ENCODE measurements at regions not wholly inside any gene's neighbourhood (a gene's known extent, or its start where the extent isn't known, plus 50 kb on each side); places are given as distances from the start of the nearest gene placed in this dataset.
"Not testable (repeated sequence)": the region's sequence is repeated elsewhere in the genome, so short reads cannot be mapped to it uniquely, and the experiment has no call there.

DNA sequence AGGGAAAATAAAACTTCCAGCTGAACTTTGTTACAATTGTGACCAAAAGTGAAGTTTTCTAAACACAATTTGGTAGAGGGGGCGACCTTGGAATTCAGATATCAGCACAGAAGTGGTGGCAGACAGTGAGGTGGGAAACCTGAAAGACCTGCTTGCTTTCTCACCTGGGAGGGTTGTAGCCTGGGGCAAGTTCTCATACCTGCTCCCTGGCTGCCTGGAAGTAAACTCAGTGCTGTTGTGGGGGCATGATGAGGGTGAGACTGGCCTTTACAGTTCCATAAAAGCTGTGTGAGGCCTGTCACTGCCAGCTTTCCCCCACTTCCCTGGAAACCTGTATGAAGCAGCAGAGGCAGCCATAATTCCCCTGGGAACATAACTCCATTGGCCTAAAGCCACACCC, 1180.2 kb downstream of the FAM133A start:
- no peak for FAIRE-seq

DNA sequence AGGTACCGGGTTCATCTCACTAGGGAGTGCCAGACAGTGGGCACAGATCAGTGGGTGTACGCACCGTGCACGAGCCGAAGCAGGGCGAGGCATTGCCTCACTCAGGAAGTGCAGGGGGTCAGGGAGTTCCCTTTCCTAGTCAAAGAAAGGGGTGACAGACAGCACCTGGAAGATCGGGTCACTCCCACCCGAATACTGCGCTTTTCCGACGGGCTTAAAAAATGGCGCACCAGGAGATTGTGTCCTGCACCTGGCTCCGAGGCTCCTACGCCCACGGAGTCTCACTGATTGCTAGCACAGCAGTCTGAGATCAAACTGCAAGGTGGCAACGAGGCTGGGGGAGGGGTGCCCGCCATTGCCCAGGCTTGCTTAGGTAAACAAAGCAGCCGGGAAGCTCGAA, 1188.5 kb downstream of the FAM133A start:
- not testable (repeated sequence) for FAIRE-seq

DNA sequence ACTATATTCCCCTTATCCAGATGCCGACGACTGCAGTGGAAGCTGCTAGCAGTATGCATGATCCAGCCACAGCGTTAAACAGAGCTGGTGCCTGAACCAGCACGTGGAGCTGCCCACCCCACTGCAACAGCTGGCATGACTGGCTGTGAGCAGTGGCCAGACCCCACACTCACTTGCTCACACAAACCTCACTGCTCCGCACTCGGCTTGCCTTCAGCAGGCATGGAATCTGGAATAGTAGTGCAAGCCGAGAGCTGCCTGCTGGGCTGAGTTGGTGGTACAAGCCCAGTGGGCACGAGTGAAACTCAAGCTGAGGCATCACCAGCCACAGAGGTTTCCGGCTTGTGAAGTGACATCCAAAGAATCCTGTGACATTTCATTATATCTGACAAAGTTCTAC, 1197.6 kb downstream of the FAM133A start:
- no peak for FAIRE-seq

DNA sequence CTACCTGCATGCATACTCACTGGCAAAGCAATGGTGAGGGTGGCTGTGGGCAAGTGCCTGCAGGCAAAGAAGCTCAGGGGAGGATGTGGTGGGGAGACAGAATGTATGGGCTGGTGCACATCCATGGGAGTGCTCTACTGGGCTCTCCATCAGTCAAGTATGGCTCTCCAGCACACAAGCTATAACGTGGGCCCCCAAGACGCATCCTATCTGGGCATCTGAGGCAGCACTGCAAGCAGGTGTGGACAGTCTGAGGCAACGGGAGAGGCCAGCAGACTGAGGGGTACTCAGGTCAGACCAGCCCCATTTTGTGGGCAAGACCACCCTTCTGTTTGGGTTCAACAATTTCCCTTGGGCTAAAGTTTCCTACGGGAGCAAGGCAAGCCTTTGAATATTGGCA, 1227.8 kb downstream of the FAM133A start:
- FAIRE-seq = no peak

DNA sequence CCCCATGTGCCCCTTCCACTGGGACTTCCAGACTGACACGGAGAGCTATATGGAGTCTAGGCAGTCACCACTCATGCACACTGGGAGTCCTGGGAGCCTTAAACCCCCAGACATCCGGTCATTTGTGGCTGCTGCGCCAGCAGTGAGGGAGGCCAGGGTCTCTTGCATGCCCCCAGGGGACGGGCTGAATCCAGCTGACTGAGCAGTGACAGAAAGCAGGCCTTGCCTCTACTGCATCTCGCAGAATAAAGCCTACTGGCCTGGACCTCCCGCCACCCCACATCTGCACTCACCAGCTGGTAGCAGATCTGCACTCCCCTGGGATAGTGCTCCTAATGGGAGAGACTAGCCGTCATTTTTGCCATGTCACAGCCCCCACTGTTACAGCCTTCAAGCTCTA, 1234.2 kb downstream of the FAM133A start:
- FAIRE-seq = no peak

DNA sequence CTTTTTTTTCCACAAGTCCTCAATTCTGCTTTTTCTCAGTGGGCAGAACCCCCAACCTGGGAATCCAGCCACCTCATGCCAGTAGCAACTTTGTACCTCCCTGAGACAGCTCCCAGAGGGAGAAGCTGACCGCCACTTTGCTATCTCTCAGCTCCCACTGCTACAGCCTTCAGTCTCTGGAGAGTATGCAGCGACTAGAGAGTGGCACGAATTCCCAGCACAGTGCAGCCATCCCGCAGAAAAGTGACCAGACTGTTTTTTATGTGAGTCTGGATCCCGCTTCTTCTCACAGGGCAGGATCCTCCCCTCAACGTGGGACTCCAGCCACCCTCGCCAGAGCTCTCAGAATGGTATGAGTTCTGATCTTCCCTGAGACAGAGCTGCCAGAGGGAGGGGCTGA, 1234.6 kb downstream of the FAM133A start:
- no peak for FAIRE-seq

DNA sequence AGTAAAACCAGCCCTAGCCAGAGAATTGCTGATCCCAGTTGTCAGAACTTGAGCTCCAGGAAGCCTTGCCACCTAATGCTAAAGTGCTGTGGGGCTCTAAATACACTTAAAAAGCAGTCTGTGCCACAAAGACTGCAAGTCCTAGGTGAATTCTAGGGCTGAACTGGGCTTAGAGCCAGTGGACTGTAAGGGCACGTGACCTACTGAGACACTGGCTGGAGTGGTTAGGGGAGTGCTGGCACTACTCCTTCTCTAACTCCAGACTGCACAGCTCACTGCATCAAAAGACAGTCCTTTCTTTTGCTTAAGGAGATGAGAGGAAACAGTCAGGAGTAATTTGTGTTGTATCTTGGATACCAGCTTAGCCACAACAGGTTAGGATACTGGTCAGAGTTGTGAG, 1240.2 kb downstream of the FAM133A start:
- FAIRE-seq = no peak

DNA sequence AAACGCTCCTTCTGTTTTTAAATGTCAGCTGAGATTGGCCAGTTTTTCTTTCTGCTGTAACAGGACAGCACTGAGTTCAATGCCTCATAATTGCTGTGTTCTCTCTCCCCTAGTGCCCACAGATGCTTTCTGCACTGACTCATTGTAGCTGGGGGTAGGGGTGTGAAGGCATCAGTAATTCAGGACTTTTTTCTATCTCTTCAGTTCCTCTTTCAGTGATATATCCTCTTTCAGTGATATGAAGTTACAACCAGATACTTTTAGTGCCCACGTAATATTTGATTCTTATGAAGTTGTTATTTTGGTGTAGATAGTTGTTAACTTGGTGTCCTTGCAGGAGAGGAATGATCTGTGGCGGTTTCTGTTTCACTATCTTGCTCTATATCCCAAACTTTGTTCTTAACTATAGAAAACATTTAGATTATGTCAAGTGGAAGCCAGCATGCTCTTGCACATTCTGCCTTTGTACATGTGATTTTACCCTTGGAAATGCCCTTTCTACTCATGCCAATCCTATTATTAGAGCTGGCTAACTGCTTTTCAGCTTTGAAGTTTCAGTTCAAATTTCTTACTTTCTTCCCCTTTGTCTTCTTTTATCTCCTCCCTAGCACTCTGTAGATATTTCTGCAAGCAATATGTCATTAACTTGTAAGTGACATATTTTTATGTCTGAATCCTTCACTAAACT, 1258.4 kb downstream of the FAM133A start:
- no peak for FAIRE-seq

DNA sequence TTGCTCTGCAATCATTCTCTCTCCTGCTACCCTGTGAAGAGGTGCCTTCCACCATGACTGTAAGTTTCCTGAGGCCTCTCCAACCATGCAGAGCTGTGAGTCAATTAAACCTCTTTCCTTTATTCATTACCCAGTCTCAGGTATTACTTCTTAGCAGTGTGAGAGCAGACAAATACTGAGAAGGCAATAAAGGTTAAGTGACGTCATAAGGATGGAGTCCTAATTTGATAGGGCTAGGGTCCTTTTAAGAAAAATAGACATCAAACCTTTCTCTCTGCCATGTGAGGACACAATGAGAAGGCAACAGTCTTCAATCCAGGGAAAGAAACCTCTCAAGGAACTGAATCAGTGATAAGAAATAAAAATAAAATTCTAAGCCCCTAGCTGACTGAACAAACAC, 1262.7 kb downstream of the FAM133A start:
- FAIRE-seq = no peak

DNA sequence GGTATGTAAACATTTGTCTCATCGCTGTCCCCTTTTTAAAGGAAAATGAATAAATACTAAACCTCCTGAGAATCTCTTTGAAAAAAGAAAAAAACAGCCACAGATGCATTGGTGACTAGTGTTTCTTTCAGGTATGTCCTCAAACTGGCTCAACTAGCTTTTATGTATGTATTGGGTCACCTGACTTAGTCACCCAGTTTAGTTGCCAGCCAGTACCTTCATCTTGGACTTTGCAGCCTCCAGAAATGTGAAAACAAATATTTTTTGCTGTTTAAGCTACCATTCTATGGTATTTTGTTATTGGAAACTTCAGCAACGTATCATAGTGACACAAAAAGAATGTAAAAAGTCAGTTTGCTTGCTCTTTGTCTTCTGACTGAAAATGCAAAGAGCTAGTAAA, 1263.5 kb downstream of the FAM133A start:
- no peak for FAIRE-seq

DNA sequence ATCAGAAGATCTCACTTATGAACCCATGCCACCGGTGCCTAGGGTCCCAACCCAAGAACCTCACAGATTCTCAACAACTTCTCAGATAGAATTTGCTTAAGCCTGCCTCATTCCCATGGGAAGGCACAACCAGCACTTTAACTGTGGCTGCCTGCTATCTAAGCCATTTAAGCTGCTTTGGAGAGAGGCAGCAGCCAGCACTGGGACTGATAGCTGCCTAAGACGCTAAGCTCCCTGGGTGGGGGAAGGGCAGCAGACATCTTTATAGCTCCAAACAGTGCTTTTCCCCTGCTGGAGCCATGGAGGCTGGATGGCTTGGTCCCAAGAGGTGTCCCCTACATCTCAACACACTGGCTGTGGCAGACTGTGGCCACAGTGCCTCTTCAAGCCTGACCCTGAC, 1268.6 kb downstream of the FAM133A start:
- FAIRE-seq = no peak

DNA sequence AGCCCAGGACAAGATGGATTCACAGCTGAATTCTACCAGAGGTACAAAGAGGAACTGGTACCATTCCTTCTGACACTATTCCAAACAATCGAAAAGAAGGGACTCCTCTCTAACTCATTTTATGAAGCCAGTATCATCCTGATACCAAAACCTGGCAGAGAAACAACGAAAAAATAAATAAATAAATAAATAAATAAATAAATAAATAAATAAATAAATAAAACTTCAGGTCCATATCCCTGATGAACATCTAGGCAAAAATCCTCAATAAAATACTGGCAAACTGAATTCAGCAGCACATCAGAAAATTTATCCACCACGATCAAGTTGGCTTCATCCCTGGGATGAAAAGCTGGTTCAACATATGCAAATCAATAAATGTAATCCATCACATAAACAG, 1272.1 kb downstream of the FAM133A start:
- not testable (repeated sequence) for FAIRE-seq

DNA sequence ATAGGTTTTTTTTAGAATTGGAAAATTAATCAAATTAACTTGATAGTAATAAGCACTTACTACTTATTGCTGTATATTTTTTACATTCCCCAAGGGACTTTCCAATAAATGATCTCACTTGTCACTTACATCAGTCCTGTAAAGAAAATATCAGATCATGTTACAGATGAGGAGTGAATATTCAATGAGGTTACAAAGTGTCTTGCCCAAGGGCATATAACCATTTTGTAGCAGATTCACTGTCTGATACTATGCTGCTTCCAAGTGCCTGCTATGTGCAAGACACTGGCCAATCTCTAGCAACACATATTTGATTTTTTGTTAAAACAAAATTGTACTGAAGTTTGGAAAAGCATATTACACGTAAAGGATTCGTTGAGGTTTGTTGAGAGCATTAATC, 1287.7 kb downstream of the FAM133A start:
- no peak for FAIRE-seq

DNA sequence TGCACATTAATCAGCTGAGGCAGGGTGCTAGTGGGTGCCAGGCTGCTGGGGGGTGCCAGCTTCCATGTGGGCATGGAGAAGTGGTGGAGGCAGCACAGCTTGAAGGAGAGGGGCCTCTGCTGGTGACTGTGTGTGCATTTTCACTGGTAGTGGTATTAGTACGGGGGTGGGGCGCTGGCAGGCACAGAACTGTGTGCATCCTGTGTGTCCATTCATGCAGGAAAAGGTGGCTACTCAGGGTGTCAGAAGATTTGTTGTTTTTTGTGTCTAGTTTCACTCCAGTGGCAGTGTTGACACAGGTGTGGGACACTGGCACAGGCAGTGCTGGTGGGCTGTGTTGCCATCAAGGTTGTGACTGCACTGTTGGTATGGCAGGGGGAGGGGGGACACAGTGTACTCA, 1303.6 kb downstream of the FAM133A start:
- no peak for FAIRE-seq

DNA sequence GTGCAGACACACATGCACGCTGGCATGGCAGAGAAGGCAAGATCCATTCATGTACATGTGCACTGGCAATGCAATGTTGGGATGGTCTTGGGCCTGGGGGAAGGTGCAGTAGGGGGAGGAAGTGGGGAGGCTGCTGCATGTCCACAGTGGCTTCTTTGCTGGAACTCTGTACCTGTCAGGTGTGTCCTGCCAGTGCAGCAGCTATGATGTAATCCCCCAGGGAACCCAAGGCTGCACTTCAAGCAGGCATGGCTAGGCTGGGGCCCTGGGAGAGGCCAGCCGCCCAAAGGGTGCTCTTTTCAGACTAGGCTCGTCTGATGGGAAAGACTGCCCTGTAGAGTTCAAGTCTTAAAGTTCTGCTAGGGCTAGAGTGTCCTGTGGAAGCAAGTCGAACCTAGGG, 1304.0 kb downstream of the FAM133A start:
- no peak for FAIRE-seq

Measured in colon (tissue), 2 donors.